Fibroblast of the aortic adventitia (primary cell): ENCODE measurements at regions not wholly inside any gene's neighbourhood (a gene's known extent, or its start where the extent isn't known, plus 50 kb on each side); places are given as distances from the start of the nearest gene placed in this dataset.

Experiments
- DNase-seq: peaks from one replicate; pipeline ENCODE4 v3.0.0-alpha.2; 2010; ENCODE audit warnings: low read depth
- H3K4me3 ChIP-seq: 2 replicates; pipeline ENCODE4 v1.5.1; 2011; ENCODE audit warnings: low read depth, mild to moderate bottlenecking, control low read depth, low read length, moderate library complexity
- TF ChIP-seq, protein P1 (sequence below): IDR thresholded peaks from 2 replicates; pipeline ENCODE4 v1.5.1; 2011; ENCODE audit warnings: mild to moderate bottlenecking, low read length, control low read depth, inconsistent platforms; ENCODE audit not compliant: insufficient read depth

DNA sequence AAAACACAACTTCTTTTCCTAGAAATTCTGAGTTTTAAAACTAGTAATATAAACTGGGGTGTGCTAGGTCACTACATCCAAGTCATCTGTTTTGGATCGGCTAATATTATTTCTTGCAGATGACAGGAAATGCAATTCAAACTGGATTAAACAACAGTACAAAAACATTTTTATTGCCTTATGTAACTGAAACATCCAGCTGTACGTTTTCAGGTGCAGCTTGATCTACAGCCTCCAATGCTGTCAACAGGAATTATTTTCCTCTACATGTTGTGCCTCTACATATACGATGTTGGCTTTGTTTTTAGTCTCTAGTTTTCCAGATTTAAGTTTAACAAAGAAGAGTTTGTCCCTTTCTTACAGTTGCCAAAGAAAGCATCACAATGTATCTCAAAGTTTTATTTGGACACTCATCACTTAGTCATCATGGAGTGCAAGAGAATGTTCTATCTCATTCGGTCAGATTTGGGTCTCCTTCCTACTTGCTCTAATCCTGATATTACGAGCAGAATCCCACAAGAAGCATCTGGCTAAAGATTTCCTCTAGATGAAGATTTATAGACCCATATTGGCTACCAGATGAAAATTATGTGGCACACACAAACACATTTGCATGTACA is 326.7 kb downstream of the SLC6A15 start:
- TF ChIP-seq, protein P1, sequence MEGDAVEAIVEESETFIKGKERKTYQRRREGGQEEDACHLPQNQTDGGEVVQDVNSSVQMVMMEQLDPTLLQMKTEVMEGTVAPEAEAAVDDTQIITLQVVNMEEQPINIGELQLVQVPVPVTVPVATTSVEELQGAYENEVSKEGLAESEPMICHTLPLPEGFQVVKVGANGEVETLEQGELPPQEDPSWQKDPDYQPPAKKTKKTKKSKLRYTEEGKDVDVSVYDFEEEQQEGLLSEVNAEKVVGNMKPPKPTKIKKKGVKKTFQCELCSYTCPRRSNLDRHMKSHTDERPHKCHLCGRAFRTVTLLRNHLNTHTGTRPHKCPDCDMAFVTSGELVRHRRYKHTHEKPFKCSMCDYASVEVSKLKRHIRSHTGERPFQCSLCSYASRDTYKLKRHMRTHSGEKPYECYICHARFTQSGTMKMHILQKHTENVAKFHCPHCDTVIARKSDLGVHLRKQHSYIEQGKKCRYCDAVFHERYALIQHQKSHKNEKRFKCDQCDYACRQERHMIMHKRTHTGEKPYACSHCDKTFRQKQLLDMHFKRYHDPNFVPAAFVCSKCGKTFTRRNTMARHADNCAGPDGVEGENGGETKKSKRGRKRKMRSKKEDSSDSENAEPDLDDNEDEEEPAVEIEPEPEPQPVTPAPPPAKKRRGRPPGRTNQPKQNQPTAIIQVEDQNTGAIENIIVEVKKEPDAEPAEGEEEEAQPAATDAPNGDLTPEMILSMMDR = no peak
- no peak for DNase-seq
- no peak overlapping the region for H3K4me3 ChIP-seq

DNA sequence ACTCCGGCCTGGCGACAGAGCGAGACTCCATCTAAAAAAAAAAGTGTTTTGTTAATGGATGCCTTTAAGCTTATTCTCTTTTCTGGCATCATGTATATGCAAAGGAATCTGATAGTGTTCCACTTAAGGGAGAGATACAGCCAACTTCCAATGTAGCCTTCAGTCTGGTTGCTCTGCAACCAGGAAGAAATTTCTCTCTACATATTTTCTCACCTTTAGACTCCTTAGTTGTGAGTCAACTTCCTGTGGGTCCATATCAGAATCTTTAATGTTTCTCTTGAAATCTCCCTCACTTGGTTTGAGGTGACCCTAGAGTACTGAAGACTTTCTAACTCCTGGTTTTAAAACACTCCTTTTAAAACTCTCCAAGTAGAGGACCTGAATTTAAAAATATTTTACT is 340.4 kb downstream of the SLC6A15 start:
- TF ChIP-seq, protein P1 = no peak
- no peak overlapping the region for H3K4me3 ChIP-seq
- DNase-seq = no peak

DNA sequence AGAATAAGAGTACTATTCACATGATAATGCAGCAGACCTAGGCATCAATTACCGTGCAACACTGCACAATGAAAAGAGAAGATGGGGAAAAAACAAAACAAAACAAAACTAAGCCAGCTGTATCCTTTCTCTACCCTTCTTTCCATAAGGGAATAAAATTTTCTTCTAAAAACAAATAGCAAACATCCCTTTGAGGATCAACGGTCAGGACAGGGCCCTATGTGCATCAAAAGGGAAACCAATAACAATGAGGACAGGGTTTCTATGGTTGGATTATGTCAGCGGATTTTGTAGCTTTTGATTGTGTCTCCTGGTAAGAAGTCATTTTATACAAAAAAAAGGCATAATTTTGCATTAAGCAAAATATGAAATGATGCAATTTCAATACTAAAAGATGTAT is 350.3 kb downstream of the SLC6A15 start:
- H3K4me3 ChIP-seq = no peak overlapping the region
- TF ChIP-seq, protein P1 = no peak
- DNase-seq = no peak

DNA sequence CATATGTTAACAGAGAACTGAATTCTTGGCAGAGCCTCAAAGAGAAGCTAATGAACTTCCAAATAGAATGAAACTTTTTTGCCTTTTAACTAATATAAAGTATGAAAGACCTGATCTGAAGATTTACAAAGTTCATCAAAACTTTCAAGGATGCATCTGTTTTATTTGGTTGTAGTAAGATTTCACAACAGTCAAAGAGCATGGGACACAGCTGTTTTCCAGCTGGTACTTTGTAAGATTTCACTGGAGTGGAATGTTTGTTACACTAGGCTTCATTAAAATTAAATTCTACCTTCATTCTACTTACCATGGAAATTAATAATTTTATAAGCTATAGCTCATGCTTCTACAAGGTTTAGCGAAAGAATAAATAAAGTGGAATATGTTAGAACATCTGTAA is 351.2 kb downstream of the SLC6A15 start:
- DNase-seq = no peak
- TF ChIP-seq, protein P1 = no peak
- H3K4me3 ChIP-seq = no peak overlapping the region

DNA sequence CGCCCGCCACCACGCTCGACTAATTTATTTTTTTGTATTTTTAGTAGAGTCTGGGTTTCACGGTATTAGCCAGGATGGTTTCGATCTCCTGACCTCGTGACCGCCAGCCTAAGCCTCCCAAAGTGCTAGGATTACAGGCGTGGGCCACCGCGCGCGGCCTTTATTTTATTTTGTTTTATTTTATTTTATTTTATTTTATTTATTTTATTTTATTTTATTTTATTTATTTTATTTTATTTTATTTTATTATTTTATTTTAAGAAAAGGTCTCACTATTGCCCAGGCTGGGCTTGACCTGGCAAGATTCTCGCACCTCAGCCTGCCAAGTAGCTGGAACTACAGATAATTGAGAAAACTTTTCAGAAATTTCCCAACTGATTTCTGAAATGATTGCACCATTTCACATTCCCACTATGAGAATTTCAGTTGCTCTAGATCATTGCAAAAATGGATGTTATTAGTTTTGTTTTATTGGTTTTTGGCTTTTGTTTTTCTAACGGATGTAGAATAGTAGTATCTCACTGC is 358.3 kb downstream of the SLC6A15 start:
- no peak for DNase-seq
- H3K4me3 ChIP-seq = no peak overlapping the region
- TF ChIP-seq, protein P1 = no peak

DNA sequence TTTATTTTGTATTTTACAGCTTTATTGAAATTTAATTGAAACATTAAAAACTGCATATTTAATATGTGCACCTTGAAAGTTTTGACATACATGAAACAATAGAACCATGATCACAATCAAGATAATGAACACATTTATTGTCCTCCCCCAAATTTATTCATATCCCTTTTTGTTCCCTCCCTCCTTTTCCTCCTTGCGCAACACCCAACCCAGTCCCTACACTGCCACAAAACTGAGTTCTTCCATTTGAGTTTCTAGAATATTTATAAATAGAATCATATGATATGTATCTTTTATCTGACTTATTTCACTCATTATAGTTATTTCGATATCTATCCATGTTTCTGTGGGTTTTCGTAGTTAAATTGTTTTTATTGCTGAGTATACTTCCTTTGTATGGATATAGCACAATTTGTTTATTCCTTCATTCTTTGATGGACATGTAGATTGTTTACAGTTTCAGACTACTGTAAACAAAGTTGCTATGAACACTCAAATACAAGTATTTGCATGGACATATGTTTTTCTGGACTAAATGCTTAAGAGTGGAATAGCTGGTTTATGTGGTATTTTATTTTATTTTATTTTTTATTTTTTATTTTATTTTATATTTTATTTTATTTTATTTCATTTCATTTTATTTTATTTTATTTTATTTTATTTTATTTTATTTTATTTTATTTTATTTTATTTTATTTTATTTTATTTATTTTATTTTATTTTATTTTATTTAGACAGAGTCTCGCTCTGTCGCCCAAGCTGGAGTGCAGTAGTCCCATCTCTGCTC is 359.1 kb downstream of the SLC6A15 start:
- no peak for DNase-seq
- no peak overlapping the region for H3K4me3 ChIP-seq
- TF ChIP-seq, protein P1 = no peak
